ENCODE measurements at regions not wholly inside any gene's neighbourhood (a gene's known extent, or its start where the extent isn't known, plus 50 kb on each side); places are given as distances from the start of the nearest gene placed in this dataset.
A peak's percentile ranks its signal among the peaks of the same experiment; 100 is the strongest.

- DNase-seq: no peak
Observed at GRCh38 chrX:51798701-51799100, 55.5 kb downstream of the GSPT2 start.

- DNase-seq: peak in 1 of 2 donors; percentile 1
Observed at GRCh38 chrX:51802917-51803688, 59.9 kb downstream of the GSPT2 start.

- no peak for DNase-seq
Observed at GRCh38 chrX:51803833-51804232, 60.6 kb downstream of the GSPT2 start.

- DNase-seq: no peak
Observed at GRCh38 chrX:51804741-51805140, 61.5 kb downstream of the GSPT2 start.

GRCh38 chrX:51813886-51814460, 70.7 kb downstream of the GSPT2 start:
- no peak for DNase-seq

GRCh38 chrX:51824061-51824460, 69.4 kb upstream of the MAGED1 start:
- peak; percentile 5 to 19 for DNase-seq

GRCh38 chrX:51825436-51825835, 68.0 kb upstream of the MAGED1 start:
- DNase-seq: no peak

GRCh38 chrX:51834076-51834475, 59.3 kb upstream of the MAGED1 start:
- DNase-seq: no peak

- no peak for DNase-seq
Observed at GRCh38 chrX:51836823-51837222, 56.6 kb upstream of the MAGED1 start.

- DNase-seq: no peak
Observed at GRCh38 chrX:51837451-51837850, 56.0 kb upstream of the MAGED1 start.

- DNase-seq: no peak
Observed at GRCh38 chrX:51837921-51838320, 55.5 kb upstream of the MAGED1 start.

Data from inflammatory macrophage treated with lipopolysaccharide for 1 hour (primary cell).